ENCODE measurements at regions not wholly inside any gene's neighbourhood (a gene's known extent, or its start where the extent isn't known, plus 50 kb on each side); places are given as distances from the start of the nearest gene placed in this dataset.

DNA sequence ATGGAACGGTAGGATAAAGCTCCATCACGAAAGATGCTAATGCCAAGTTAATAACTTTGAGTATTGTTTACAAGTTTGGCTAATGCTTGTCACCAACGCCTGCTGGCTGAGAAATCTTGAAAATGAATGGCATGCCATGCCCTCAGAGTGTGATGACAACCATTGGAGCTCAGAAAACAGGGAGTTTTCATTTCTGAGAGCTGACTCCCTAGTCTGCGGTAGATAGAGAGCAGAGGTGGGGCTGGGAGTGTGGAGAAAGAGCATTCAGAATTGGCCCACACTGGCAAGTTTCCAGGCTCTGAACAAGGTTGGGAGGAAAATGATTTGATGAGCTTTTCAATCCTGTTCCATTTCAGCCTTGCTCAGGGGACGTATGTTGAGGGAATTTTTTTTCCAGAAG, 183.9 kb downstream of the CPEB2 start:
- TF ChIP-seq, protein P1, sequence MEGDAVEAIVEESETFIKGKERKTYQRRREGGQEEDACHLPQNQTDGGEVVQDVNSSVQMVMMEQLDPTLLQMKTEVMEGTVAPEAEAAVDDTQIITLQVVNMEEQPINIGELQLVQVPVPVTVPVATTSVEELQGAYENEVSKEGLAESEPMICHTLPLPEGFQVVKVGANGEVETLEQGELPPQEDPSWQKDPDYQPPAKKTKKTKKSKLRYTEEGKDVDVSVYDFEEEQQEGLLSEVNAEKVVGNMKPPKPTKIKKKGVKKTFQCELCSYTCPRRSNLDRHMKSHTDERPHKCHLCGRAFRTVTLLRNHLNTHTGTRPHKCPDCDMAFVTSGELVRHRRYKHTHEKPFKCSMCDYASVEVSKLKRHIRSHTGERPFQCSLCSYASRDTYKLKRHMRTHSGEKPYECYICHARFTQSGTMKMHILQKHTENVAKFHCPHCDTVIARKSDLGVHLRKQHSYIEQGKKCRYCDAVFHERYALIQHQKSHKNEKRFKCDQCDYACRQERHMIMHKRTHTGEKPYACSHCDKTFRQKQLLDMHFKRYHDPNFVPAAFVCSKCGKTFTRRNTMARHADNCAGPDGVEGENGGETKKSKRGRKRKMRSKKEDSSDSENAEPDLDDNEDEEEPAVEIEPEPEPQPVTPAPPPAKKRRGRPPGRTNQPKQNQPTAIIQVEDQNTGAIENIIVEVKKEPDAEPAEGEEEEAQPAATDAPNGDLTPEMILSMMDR (conservative IDR thresholded peaks at IDR 0.05; ENCODE audit: low read length), result no peak
- TF ChIP-seq EZH2phosphoT487 (IDR thresholded peaks at IDR 0.05; ENCODE audit: borderline replicate concordance), result no peak
